ENCODE measurements at regions not wholly inside any gene's neighbourhood (a gene's known extent, or its start where the extent isn't known, plus 50 kb on each side); places are given as distances from the start of the nearest gene placed in this dataset.
A peak's percentile ranks its signal among the peaks of the same experiment; 100 is the strongest.

DNA sequence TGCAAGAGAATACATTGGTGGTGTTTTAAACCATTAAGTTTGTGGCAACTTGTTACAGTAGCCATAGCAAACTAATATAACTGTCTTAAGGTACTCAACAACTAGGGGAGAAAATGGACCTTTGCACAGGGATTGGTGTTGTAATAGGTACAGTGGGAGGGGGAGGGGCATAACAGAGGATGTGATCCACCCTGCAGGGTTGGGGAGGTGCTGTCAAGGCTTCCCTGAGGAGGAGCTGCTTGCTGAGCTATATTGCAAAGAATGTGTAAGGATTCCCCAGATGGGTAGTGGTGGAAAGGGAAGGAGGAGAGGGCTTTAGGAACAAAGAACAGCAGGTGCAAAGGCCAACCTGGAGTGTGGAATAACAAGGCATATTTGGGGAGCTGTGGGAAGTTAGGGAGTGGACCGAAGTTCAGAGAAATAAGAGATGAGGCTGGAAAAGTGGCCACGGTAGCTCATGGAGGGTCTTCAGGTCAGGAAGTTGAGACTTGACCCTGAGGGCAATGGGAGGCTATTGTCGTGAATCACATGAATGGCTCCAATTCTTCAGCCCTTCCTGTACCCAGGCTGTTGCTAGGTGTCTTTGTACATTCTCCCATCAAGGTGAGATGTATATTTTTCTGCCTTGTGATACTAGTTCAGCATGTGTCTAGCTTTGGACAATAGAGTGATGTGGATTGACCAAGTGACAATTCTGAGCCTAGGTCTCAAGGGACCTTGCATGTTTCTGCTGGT is 168.6 kb upstream of the CSF3R start:
- Histone ChIP-seq H3K18ac (ENCODE audit: low read length) (no peak overlapping the region), H2AK5ac (ENCODE audit: low read length) (no peak overlapping the region), H2BK120ac (ENCODE audit: low read depth, low read length) (no peak overlapping the region), H3K9ac (ENCODE audit: low read length) (no peak overlapping the region), H3K27ac (ENCODE audit: low read depth, low read length) (no peak overlapping the region), H3K4me2 (ENCODE audit: low read length) (no peak overlapping the region), H4K5ac (ENCODE audit: low read length) (no peak overlapping the region), H2BK5ac (ENCODE audit: low read length) (no peak overlapping the region), H4K8ac (ENCODE audit: low read depth, low read length) (no peak overlapping the region), H3K4me3 (ENCODE audit: low read length) (no peak overlapping the region), H2BK15ac (replicated peaks; ENCODE audit: low read depth) (no peak overlapping the region), H3K36me3 (ENCODE audit: control insufficient read depth, insufficient read depth, low read length) (no peaks in the 10 kb centered on the region), H3K79me1 (ENCODE audit: low read length) (no peaks in the 10 kb centered on the region), H3K4me1 (ENCODE audit: control insufficient read depth, low read depth, low read length) (no peaks in the 10 kb centered on the region), H3K27me3 (ENCODE audit: insufficient read depth, low read length, poor library complexity) (no peaks in the 10 kb centered on the region), H3K79me2 (ENCODE audit: control insufficient read depth, insufficient read depth, low read length) (no peaks in the 10 kb centered on the region), H3K23ac (ENCODE audit: low read length) (no peak overlapping the region), H3K56ac (ENCODE audit: low read length) (no peak overlapping the region), H3K4ac (ENCODE audit: low read depth, low read length) (no peak overlapping the region)
- DNase-seq: peak; percentile 30
- no CpG with 5 or more reads among the region's 3 CpGs for WGBS (ENCODE audit: extremely low coverage, insufficient coverage, low lambda C conversion rate)

DNA sequence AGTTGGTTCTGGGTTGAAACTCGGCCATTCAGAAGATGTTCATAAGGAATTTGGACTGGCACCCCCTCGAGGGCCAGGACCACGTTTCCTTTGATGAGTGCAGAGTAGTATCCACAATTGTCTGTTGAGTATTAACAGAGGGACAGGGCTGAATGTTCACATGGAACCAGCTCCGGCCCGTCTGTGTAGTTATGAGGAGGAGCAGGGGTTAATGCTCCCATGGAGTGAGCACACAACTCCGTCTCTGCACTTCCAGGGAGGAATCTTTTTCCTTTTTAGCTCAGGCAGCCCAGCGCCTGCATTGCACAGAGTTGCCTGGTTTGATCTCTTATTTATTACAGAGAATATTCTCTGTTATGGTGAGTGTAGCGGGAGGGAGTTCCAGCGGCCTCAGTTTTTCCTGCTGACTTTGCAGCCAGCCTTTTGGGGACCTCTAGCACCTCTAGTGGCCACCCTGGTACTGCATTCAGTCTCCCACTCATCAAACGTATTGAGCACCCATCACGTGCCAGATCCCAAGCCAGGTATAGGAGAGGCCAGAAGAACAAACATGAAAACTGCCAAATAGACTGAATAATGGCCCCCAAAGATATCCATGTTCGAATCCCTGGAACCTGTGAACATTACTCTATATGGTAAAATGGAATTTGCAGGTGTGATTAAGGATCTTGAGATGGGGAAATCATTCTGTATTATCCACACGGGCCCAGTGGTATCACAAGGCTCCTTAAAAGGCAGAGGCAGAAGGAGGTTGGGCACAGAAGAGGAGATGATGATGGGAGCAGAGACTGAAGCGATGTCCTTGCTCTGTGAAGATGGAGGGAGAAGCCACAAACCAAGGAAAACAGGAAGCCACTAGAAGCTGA is 167.7 kb upstream of the CSF3R start:
- H3K56ac ChIP-seq (ENCODE audit: low read length): no peak overlapping the region
- no CpG with 5 or more reads among the region's 14 CpGs for WGBS (ENCODE audit: extremely low coverage, insufficient coverage, low lambda C conversion rate)
- H3K4me1 ChIP-seq (ENCODE audit: control insufficient read depth, low read depth, low read length): no peaks in the 10 kb centered on the region
- no peaks in the 10 kb centered on the region for H3K79me2 ChIP-seq (ENCODE audit: control insufficient read depth, insufficient read depth, low read length)
- no peak overlapping the region for H2BK15ac ChIP-seq (replicated peaks; ENCODE audit: low read depth)
- no peak overlapping the region for H3K9ac ChIP-seq (ENCODE audit: low read length)
- H3K36me3 ChIP-seq (ENCODE audit: control insufficient read depth, insufficient read depth, low read length): no peaks in the 10 kb centered on the region
- no peak overlapping the region for H3K18ac ChIP-seq (ENCODE audit: low read length)
- H2BK120ac ChIP-seq (ENCODE audit: low read depth, low read length): no peak overlapping the region
- H2AK5ac ChIP-seq (ENCODE audit: low read length): no peak overlapping the region
- DNase-seq: peak; percentile 72
- no peak overlapping the region for H4K8ac ChIP-seq (ENCODE audit: low read depth, low read length)
- no peak overlapping the region for H3K23ac ChIP-seq (ENCODE audit: low read length)
- no peak overlapping the region for H3K4me3 ChIP-seq (ENCODE audit: low read length)
- no peaks in the 10 kb centered on the region for H3K79me1 ChIP-seq (ENCODE audit: low read length)
- no peak overlapping the region for H4K5ac ChIP-seq (ENCODE audit: low read length)
- no peak overlapping the region for H3K4ac ChIP-seq (ENCODE audit: low read depth, low read length)
- no peak overlapping the region for H3K4me2 ChIP-seq (ENCODE audit: low read length)
- no peaks in the 10 kb centered on the region for H3K27me3 ChIP-seq (ENCODE audit: insufficient read depth, low read length, poor library complexity)
- no peak overlapping the region for H2BK5ac ChIP-seq (ENCODE audit: low read length)
- no peak overlapping the region for H3K27ac ChIP-seq (ENCODE audit: low read depth, low read length)

DNA sequence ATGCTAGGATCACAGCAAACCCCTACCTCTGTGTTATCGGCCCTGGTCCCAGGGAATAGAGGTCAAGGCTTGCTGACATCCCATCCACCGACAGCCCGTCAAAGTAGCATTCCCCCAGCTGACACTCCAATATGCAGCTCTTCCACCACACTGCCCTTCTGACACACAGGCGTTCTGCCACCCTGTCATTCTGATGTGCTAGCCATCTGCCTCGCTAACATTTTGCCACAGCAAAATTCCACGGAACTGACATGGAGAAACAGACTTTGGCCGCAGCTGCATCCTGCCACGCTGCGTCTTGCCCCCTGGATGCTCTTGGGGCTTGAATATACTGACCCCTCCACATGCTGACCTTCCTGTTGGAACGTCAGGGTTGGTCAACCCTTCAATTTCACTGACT is 163.2 kb upstream of the CSF3R start:
- no peak overlapping the region for H2BK5ac ChIP-seq (ENCODE audit: low read length)
- no peak overlapping the region for H3K27ac ChIP-seq (ENCODE audit: low read depth, low read length)
- no peak overlapping the region for H3K4me3 ChIP-seq (ENCODE audit: low read length)
- H3K23ac ChIP-seq (ENCODE audit: low read length): no peak overlapping the region
- H3K36me3 ChIP-seq (ENCODE audit: control insufficient read depth, insufficient read depth, low read length): no peaks in the 10 kb centered on the region
- no peak overlapping the region for H2BK120ac ChIP-seq (ENCODE audit: low read depth, low read length)
- no peak overlapping the region for H2AK5ac ChIP-seq (ENCODE audit: low read length)
- H3K56ac ChIP-seq (ENCODE audit: low read length): no peak overlapping the region
- no peaks in the 10 kb centered on the region for H3K79me1 ChIP-seq (ENCODE audit: low read length)
- H3K18ac ChIP-seq (ENCODE audit: low read length): no peak overlapping the region
- H2BK15ac ChIP-seq (replicated peaks; ENCODE audit: low read depth): no peak overlapping the region
- H3K9ac ChIP-seq (ENCODE audit: low read length): no peak overlapping the region
- H3K4ac ChIP-seq (ENCODE audit: low read depth, low read length): no peak overlapping the region
- H4K8ac ChIP-seq (ENCODE audit: low read depth, low read length): no peak overlapping the region
- H3K4me2 ChIP-seq (ENCODE audit: low read length): no peak overlapping the region
- DNase-seq: no peak
- WGBS (ENCODE audit: extremely low coverage, insufficient coverage, low lambda C conversion rate): no CpG with 5 or more reads among the region's 10 CpGs
- no peaks in the 10 kb centered on the region for H3K79me2 ChIP-seq (ENCODE audit: control insufficient read depth, insufficient read depth, low read length)
- no peak overlapping the region for H4K5ac ChIP-seq (ENCODE audit: low read length)
- no peaks in the 10 kb centered on the region for H3K4me1 ChIP-seq (ENCODE audit: control insufficient read depth, low read depth, low read length)
- H3K27me3 ChIP-seq (ENCODE audit: insufficient read depth, low read length, poor library complexity): no peaks in the 10 kb centered on the region

DNA sequence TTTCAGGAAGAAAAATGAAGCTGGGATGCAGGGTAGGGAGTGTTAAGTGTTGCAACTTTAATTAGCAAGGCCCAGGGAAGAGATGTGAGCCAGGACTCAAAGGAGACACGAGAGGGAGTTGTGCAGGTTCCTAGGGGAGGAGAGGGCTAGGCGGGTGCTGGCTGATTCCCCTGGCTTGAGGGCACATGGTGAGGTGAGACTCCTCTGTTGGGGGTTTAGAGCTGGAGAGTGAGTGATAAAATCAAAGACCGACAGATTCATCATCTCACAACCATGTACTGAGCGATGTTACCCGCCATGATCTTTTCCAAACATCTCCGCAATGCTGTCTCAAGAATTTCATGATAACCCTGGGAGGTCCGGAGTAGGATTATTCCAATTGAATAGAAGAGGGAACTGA is 161.8 kb upstream of the CSF3R start:
- Histone ChIP-seq H3K79me1 (ENCODE audit: low read length) (no peaks in the 10 kb centered on the region), H3K18ac (ENCODE audit: low read length) (no peak overlapping the region), H3K56ac (ENCODE audit: low read length) (no peak overlapping the region), H3K27ac (ENCODE audit: low read depth, low read length) (no peak overlapping the region), H4K5ac (ENCODE audit: low read length) (no peak overlapping the region), H3K4me2 (ENCODE audit: low read length) (no peak overlapping the region), H2BK5ac (ENCODE audit: low read length) (no peak overlapping the region), H3K23ac (ENCODE audit: low read length) (no peak overlapping the region), H3K9ac (ENCODE audit: low read length) (no peak overlapping the region), H3K79me2 (ENCODE audit: control insufficient read depth, insufficient read depth, low read length) (no peaks in the 10 kb centered on the region), H3K4me3 (ENCODE audit: low read length) (no peak overlapping the region), H3K4ac (ENCODE audit: low read depth, low read length) (no peak overlapping the region), H2AK5ac (ENCODE audit: low read length) (no peak overlapping the region), H3K27me3 (ENCODE audit: insufficient read depth, low read length, poor library complexity) (no peaks in the 10 kb centered on the region), H3K4me1 (ENCODE audit: control insufficient read depth, low read depth, low read length) (no peaks in the 10 kb centered on the region), H2BK120ac (ENCODE audit: low read depth, low read length) (no peak overlapping the region), H3K36me3 (ENCODE audit: control insufficient read depth, insufficient read depth, low read length) (no peaks in the 10 kb centered on the region), H2BK15ac (replicated peaks; ENCODE audit: low read depth) (no peak overlapping the region), H4K8ac (ENCODE audit: low read depth, low read length) (no peak overlapping the region)
- DNase-seq: no peak
- WGBS (ENCODE audit: extremely low coverage, insufficient coverage, low lambda C conversion rate): no CpG with 5 or more reads among the region's 7 CpGs

DNA sequence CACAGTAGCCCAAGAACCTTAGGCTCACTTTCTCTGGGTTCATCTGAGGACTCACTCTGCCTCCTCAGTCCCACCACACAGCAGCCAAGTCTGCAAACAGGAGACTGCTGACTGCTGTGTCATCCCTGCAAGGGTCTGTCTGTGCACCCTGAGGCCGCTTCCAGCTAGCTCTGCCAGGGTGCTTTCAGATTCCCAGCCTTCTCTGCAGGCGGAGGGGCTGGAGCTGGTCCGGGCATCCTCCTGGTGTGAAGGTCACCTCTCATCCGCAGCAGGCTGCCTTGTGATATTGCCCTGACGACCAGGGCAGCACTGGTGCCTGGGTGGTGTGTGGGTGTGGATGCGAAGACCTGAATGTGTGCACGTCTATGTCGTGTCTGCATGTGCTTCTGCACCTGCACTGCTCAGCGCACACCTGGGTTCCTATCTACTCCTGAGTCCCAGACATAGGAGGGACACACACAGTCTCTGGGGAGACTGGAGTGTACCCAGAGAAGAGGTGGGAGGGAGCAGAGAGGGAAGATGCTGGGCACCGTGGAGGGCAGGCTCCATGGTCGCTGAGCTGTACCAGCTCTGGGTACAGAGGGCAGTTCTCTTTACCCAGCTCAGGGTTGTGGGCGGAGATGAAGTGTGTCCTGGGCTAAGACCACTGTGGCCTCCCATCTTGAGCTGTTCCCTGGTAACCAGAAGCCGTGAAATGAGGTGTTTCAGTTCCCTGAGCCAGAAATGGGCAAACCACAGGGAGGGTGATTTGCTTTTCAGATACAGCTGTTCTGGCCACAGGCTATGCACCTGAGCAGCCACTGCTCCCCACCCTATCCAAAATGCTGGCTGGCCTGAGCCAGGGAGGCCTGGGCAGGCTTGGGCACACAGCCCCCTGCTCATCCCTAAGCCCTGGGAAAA is 160.9 kb upstream of the CSF3R start:
- Histone ChIP-seq H3K27ac (ENCODE audit: low read depth, low read length) (no peak overlapping the region), H3K23ac (ENCODE audit: low read length) (no peak overlapping the region), H4K8ac (ENCODE audit: low read depth, low read length) (no peak overlapping the region), H2BK5ac (ENCODE audit: low read length) (no peak overlapping the region), H3K36me3 (ENCODE audit: control insufficient read depth, insufficient read depth, low read length) (no peaks in the 10 kb centered on the region), H4K5ac (ENCODE audit: low read length) (no peak overlapping the region), H3K4ac (ENCODE audit: low read depth, low read length) (no peak overlapping the region), H3K56ac (ENCODE audit: low read length) (no peak overlapping the region), H2AK5ac (ENCODE audit: low read length) (no peak overlapping the region), H3K4me3 (ENCODE audit: low read length) (no peak overlapping the region), H3K18ac (ENCODE audit: low read length) (no peak overlapping the region), H2BK120ac (ENCODE audit: low read depth, low read length) (no peak overlapping the region), H3K9ac (ENCODE audit: low read length) (no peak overlapping the region), H3K4me1 (ENCODE audit: control insufficient read depth, low read depth, low read length) (no peaks in the 10 kb centered on the region), H3K79me1 (ENCODE audit: low read length) (no peaks in the 10 kb centered on the region), H2BK15ac (replicated peaks; ENCODE audit: low read depth) (no peak overlapping the region), H3K79me2 (ENCODE audit: control insufficient read depth, insufficient read depth, low read length) (no peaks in the 10 kb centered on the region), H3K27me3 (ENCODE audit: insufficient read depth, low read length, poor library complexity) (no peaks in the 10 kb centered on the region), H3K4me2 (ENCODE audit: low read length) (no peak overlapping the region)
- no peak for DNase-seq
- no CpG with 5 or more reads among the region's 13 CpGs for WGBS (ENCODE audit: extremely low coverage, insufficient coverage, low lambda C conversion rate)
